A549 (cell line): ENCODE measurements at regions not wholly inside any gene's neighbourhood (a gene's known extent, or its start where the extent isn't known, plus 50 kb on each side); places are given as distances from the start of the nearest gene placed in this dataset.

Experiments
- ATAC-seq, 2 experiments: fragments of 200-7000 bp in 1 of 2; fragments of >200 bp in 1 of 2; cut with Nextera tagmentation in 1 of 2; cut with Tn5 transposase in 1 of 2; 3 replicates each; pipeline versions ENCODE4 v1.8.0 to v1.9.1; 2018 to 2020; ENCODE audit warnings: mild to moderate bottlenecking in 1 of 2, moderate library complexity in 1 of 2
- CTCF ChIA-PET: fragments of 300-600 bp; sonication (Branson Sonifier 250); formaldehyde crosslinking; extraction: SDS; loops from one replicate; lab custom pipeline; 2021; ENCODE audit warnings: antibody characterized with exemption, inconsistent platforms; lab: Yijun Ruan, JAX
- POLR2A ChIA-PET: fragments of 350-600 bp; formaldehyde crosslinking; extraction: SDS; loops from one replicate; lab custom pipeline; 2021; ENCODE audit warnings: antibody characterized with exemption, inconsistent platforms; lab: Yijun Ruan, JAX
- DNase-seq, 2 experiments: peaks; one replicate each; pipeline versions ENCODE4 v3.0.0 to v3.0.0-alpha.2; 2011 to 2016; ENCODE audit warnings: low read depth in 1 of 2, low spot score in 1 of 2
- FAIRE-seq: peaks from 2 replicates; lab custom pipeline; 2011; peaks lifted over from hg19 to GRCh38; lab: Jason Lieb, UNC
- H3K27ac ChIP-seq, 2 experiments: fragments of >200 bp; sonication (Bioruptor Twin); formaldehyde crosslinking; 3 replicates each; pipeline ENCODE4 v1.5.1; 2016 to 2017
- H3K4me1 ChIP-seq: fragments of >200 bp; sonication (Bioruptor Twin); formaldehyde crosslinking; 3 replicates; pipeline ENCODE4 v1.6.1; 2016
- H3K4me2 ChIP-seq: fragments of >200 bp; sonication (Bioruptor Twin); formaldehyde crosslinking; 3 replicates; pipeline ENCODE4 v1.6.1; 2016
- H3K4me3 ChIP-seq: fragments of >200 bp; sonication (Bioruptor Twin); formaldehyde crosslinking; 3 replicates; pipeline ENCODE4 v1.5.1; 2016
- H3K9me3 ChIP-seq: fragments of >200 bp; sonication (Bioruptor Twin); formaldehyde crosslinking; 3 replicates; pipeline ENCODE4 v1.6.1; 2016
- BHLHE40 ChIP-seq: IDR thresholded peaks from 2 replicates; pipeline ENCODE4 v1.6.1; 2012; ENCODE audit warnings: low read depth, low read length, inconsistent platforms
- CBX8 ChIP-seq: fragments of 200-600 bp; sonication (generic); IDR thresholded peaks from 2 replicates; pipeline ENCODE4 v1.6.1; 2016
- CEBPB ChIP-seq, 2 experiments: fragments of >200 bp in 1 of 2; sonication (Bioruptor Twin) in 1 of 2; formaldehyde crosslinking in 1 of 2; IDR thresholded peaks; 2 replicates each; pipeline ENCODE4 v1.6.1; 2012 to 2016
- CHD4 ChIP-seq: fragments of 200-600 bp; sonication (generic); IDR thresholded peaks from 2 replicates; pipeline ENCODE4 v1.6.1; 2016; ENCODE audit warnings: antibody characterized with exemption, mild to moderate bottlenecking, borderline replicate concordance
- EHMT2 ChIP-seq: fragments of 200-600 bp; sonication (generic); IDR thresholded peaks from 2 replicates; pipeline ENCODE4 v1.6.1; 2016; ENCODE audit warnings: antibody characterized with exemption, low read depth, mild to moderate bottlenecking, moderate library complexity
- EP300 ChIP-seq, 2 experiments: fragments of >200 bp; sonication (Bioruptor Twin); formaldehyde crosslinking; IDR thresholded peaks; 2 replicates in 1 of 2; 3 replicates in 1 of 2; pipeline ENCODE4 v1.6.1; 2016 to 2017
- ESRRA ChIP-seq: fragments of 150-350 bp; IDR thresholded peaks from 2 replicates; pipeline ENCODE4 v1.6.1; 2014; ENCODE audit warnings: mild to moderate bottlenecking, low read length, borderline replicate concordance
- FOSB ChIP-seq: fragments of 250-450 bp; sonication (Bioruptor Pico); IDR thresholded peaks from 2 replicates; pipeline ENCODE4 v1.5.0; 2020; ENCODE audit warnings: mild to moderate bottlenecking, moderate library complexity
- FOXS1 ChIP-seq: fragments of 250-450 bp; sonication (Bioruptor Pico); IDR thresholded peaks from 2 replicates; pipeline ENCODE4 v1.5.0; 2020; ENCODE audit warnings: mild to moderate bottlenecking, moderate library complexity
- GATA3 ChIP-seq: IDR thresholded peaks from 2 replicates; pipeline ENCODE4 v1.6.1; 2012; ENCODE audit warnings: borderline replicate concordance
- HEYL ChIP-seq: fragments of 250-450 bp; sonication (Bioruptor Pico); IDR thresholded peaks from 2 replicates; pipeline ENCODE4 v1.8.0; 2021; ENCODE audit warnings: mild to moderate bottlenecking, moderate library complexity
- JUN ChIP-seq, 2 experiments: fragments of >200 bp; sonication (Bioruptor Twin); formaldehyde crosslinking; IDR thresholded peaks; 2 replicates in 1 of 2; 3 replicates in 1 of 2; pipeline ENCODE4 v1.6.1; 2016 to 2017
- JUNB ChIP-seq: fragments of >200 bp; sonication (Bioruptor Twin); formaldehyde crosslinking; IDR thresholded peaks from 2 replicates; pipeline ENCODE4 v1.6.1; 2016
- KDM1A ChIP-seq: fragments of 200-600 bp; sonication (generic); IDR thresholded peaks from 2 replicates; pipeline ENCODE4 v1.6.1; 2016; ENCODE audit warnings: low read depth, mild to moderate bottlenecking
- KDM5A ChIP-seq: fragments of 200-600 bp; sonication (generic); IDR thresholded peaks from 2 replicates; pipeline ENCODE4 v1.6.1; 2016; ENCODE audit warnings: antibody characterized with exemption, mild to moderate bottlenecking
- NPAS2 ChIP-seq: fragments of 250-450 bp; sonication (Bioruptor Pico); IDR thresholded peaks from 2 replicates; pipeline ENCODE4 v1.8.0; 2022; ENCODE audit warnings: mild to moderate bottlenecking, moderate library complexity, borderline replicate concordance
- NR3C1 ChIP-seq: fragments of >200 bp; sonication (Bioruptor Twin); formaldehyde crosslinking; IDR thresholded peaks from 3 replicates; pipeline ENCODE4 v1.6.1; 2017
- POLR2A ChIP-seq: IDR thresholded peaks from 2 replicates; pipeline ENCODE4 v1.6.1; 2012; ENCODE audit warnings: mild to moderate bottlenecking, low read length
- POLR2AphosphoS2 ChIP-seq: conservative IDR thresholded peaks from 2 replicates; pipeline ENCODE4 v1.6.1; 2012; ENCODE audit warnings: low read length, improper control_type of control experiment, inconsistent platforms
- RAD21 ChIP-seq, 2 experiments: fragments of >200 bp in 1 of 2; sonication (Bioruptor Twin) in 1 of 2; formaldehyde crosslinking in 1 of 2; IDR thresholded peaks in 1 of 2; conservative IDR thresholded peaks in 1 of 2; 2 replicates in 1 of 2; 3 replicates in 1 of 2; pipeline ENCODE4 v1.6.1; 2012 to 2018; ENCODE audit warnings: inconsistent platforms in 1 of 2
- RARB ChIP-seq: fragments of 250-450 bp; sonication (Bioruptor Pico); IDR thresholded peaks from 2 replicates; pipeline ENCODE4 v1.8.0; 2021; ENCODE audit warnings: mild to moderate bottlenecking, moderate library complexity
- RCOR1 ChIP-seq: fragments of 150-350 bp; IDR thresholded peaks from 2 replicates; pipeline ENCODE4 v1.6.1; 2014; ENCODE audit warnings: antibody characterized with exemption, low read length, low read depth
- RFX5 ChIP-seq: fragments of 450-650 bp; IDR thresholded peaks from 2 replicates; pipeline ENCODE4 v1.7.1; 2014; ENCODE audit warnings: antibody characterized with exemption, mild to moderate bottlenecking, moderate library complexity
- RNF2 ChIP-seq: fragments of 200-600 bp; sonication (generic); IDR thresholded peaks from 2 replicates; pipeline ENCODE4 v1.6.1; 2016; ENCODE audit warnings: low read depth, mild to moderate bottlenecking, antibody characterized with exemption, moderate library complexity, borderline replicate concordance
- SREBF2 ChIP-seq: fragments of 450-650 bp; IDR thresholded peaks from 2 replicates; pipeline ENCODE4 v1.6.1; 2014; ENCODE audit warnings: mild to moderate bottlenecking, moderate library complexity
- TP53 ChIP-seq: fragments of 250-450 bp; sonication (Bioruptor Pico); IDR thresholded peaks from 2 replicates; pipeline ENCODE4 v1.5.0; 2021; ENCODE audit warnings: mild to moderate bottlenecking, moderate library complexity
- ZC3H11A ChIP-seq: fragments of 450-650 bp; IDR thresholded peaks from 2 replicates; pipeline ENCODE4 v1.6.1; 2014; ENCODE audit warnings: antibody characterized with exemption, mild to moderate bottlenecking
- ZNF302 ChIP-seq: fragments of 250-450 bp; sonication (Bioruptor Pico); IDR thresholded peaks from 2 replicates; pipeline ENCODE4 v1.9.0; 2021; ENCODE audit warnings: inconsistent platforms, mild to moderate bottlenecking, moderate library complexity
- ZSCAN20 ChIP-seq: fragments of 250-450 bp; sonication (Bioruptor Pico); IDR thresholded peaks from 2 replicates; pipeline ENCODE4 v1.8.0; 2022; ENCODE audit warnings: mild to moderate bottlenecking, moderate library complexity
- WGBS: methylation state at CpG from one replicate; pipeline ENCODE4 v1.1.6; 2017; ENCODE audit errors: missing lambda C conversion rate; 5-methylcytosine and 5-hydroxymethylcytosine counted together
- TF ChIP-seq, protein P1 (sequence below): fragments of >200 bp; sonication (Bioruptor Twin); formaldehyde crosslinking; IDR thresholded peaks from 3 replicates; pipeline ENCODE4 v1.5.1; 2016
- TF ChIP-seq, protein P2 (sequence below): IDR thresholded peaks from 2 replicates; pipeline ENCODE4 v1.6.1; 2012; ENCODE audit warnings: low read depth, borderline replicate concordance
- TF ChIP-seq, protein P3 (sequence below): fragments of >200 bp; sonication (Bioruptor Twin); formaldehyde crosslinking; IDR thresholded peaks from 3 replicates; pipeline ENCODE4 v1.6.1; 2016

DNA sequence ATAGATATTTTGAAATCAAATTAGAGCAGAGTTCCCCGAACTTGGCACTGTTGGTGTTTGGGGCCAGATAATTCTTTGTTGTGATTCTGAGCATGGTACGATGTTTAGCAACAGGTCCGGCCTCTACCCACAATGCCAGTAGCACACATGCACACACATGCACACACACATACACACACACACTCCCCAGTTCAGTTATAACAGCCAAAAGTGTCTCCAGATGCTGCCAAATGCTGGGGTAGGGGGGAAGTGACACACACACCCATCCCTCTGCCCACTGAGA, 96.8 kb upstream of the PSMD7 start:
- no peaks in the 10 kb centered on the region for H3K9me3 ChIP-seq
- no peak for FAIRE-seq
- no peaks in the 10 kb centered on the region for H3K4me1 ChIP-seq
- DNase-seq, result no peak
- 47% methylated on average over 3 of the region's 3 CpGs for WGBS
- TF ChIP-seq SREBF2, result no peak
- no peak for TF ChIP-seq EP300 (IDR thresholded peaks at IDR 0.05)
- TF ChIP-seq POLR2A, result no peak
- TF ChIP-seq RCOR1, result no peak
- no peak for TF ChIP-seq JUNB
- no peak overlapping the region for H3K4me2 ChIP-seq
- H3K4me3 ChIP-seq, result no peak overlapping the region
- ATAC-seq, result no peak
- H3K27ac ChIP-seq, result no peak overlapping the region
- CTCF ChIA-PET, result no interaction called here
- POLR2A ChIA-PET, result no interaction called here

DNA sequence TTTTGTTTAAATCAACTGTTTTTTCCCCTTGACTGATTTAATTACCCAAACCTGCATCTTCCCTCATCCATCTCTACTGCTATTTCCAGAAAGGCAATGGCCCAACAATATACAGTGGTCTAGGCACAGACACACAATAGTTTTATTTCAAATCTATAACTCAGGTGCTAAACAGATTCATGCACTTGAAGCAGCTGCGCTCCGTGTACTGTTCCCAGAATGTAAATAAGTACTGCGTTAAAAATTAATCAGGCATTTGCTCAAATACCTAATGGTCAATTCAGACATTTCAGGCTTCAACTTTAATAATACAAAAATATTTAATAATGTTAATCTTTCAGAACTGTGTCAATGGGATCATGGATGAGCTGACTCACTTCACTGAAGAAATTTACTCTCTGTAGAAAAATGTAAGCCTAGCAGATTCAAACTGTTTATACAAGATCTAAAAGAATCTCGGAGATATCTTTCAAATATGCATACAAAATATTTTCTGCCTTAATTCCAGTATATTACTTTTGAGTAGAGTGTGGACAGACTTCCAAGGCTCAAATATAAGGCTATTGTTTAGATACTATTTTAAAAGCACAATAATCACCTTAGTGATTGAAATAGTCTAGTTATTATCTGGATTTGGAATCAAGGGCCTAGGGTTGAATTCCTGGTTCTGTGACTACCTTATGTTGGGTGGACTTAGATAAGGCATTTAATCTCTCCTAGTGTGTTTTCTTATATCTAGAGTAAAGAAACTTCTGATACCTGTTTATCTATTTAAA, 97.4 kb upstream of the PSMD7 start:
- ChIA-PET CTCF (no interaction called here), POLR2A (no interaction called here)
- Histone ChIP-seq H3K9me3 (no peaks in the 10 kb centered on the region), H3K27ac (no peak overlapping the region), H3K4me3 (no peak overlapping the region), H3K4me2 (no peak overlapping the region), H3K4me1 (no peaks in the 10 kb centered on the region)
- TF ChIP-seq JUN (IDR thresholded peaks at IDR 0.05) (no peak), FOXS1 (no peak), CHD4 (no peak), RNF2 (no peak), RFX5 (no peak), KDM5A (no peak), BHLHE40 (no peak), ZSCAN20 (CRISPR knock-in tag) (no peak), RARB (CRISPR knock-in tag) (no peak), POLR2AphosphoS2 (no peak), RAD21 (conservative IDR thresholded peaks at IDR 0.05 in 1 of 2, IDR thresholded peaks at IDR 0.05 in 1 of 2) (no peak)
- TF ChIP-seq, protein P1, sequence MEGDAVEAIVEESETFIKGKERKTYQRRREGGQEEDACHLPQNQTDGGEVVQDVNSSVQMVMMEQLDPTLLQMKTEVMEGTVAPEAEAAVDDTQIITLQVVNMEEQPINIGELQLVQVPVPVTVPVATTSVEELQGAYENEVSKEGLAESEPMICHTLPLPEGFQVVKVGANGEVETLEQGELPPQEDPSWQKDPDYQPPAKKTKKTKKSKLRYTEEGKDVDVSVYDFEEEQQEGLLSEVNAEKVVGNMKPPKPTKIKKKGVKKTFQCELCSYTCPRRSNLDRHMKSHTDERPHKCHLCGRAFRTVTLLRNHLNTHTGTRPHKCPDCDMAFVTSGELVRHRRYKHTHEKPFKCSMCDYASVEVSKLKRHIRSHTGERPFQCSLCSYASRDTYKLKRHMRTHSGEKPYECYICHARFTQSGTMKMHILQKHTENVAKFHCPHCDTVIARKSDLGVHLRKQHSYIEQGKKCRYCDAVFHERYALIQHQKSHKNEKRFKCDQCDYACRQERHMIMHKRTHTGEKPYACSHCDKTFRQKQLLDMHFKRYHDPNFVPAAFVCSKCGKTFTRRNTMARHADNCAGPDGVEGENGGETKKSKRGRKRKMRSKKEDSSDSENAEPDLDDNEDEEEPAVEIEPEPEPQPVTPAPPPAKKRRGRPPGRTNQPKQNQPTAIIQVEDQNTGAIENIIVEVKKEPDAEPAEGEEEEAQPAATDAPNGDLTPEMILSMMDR, result no peak
- TF ChIP-seq, protein P2, sequence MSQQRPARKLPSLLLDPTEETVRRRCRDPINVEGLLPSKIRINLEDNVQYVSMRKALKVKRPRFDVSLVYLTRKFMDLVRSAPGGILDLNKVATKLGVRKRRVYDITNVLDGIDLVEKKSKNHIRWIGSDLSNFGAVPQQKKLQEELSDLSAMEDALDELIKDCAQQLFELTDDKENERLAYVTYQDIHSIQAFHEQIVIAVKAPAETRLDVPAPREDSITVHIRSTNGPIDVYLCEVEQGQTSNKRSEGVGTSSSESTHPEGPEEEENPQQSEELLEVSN, result no peak
- no peak for ATAC-seq
- FAIRE-seq, result no peak
- no peak for DNase-seq
- 22% methylated on average over 4 of the region's 4 CpGs for WGBS

DNA sequence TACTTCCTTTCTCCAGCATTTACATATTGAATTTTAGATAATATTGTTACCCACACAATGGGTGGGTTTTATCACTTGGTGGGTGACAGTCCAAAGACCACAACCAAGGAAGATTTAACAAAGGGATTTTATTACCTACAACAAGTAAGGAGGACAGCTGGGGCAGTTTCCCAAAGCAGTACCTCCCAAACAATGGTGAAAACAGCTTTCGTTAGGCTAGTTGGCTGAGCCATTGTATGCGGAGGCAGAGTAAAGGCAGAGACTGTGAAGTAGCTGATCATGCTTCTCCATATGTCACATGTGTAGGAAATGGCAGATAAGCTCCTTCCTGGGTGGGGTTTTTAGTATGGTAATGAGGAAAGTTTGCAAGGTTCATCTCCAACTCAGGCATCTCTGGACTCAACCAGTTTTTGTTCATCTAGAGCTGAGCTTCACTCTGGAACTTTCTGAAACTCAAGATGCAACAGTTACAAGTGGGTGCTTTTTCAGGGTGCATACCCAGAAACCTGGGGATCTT, 104.3 kb upstream of the PSMD7 start:
- no peak for FAIRE-seq

More for the DNA sequence above, 104.3 kb upstream of the PSMD7 start:
- ChIA-PET POLR2A (no interaction called here), CTCF (no interaction called here)
- H3K27ac ChIP-seq, result no peak overlapping the region
- no peak overlapping the region for H3K4me2 ChIP-seq
- TF ChIP-seq ZC3H11A (no peak), NPAS2 (CRISPR knock-in tag) (no peak), TP53 (no peak), ESRRA (no peak), HEYL (CRISPR knock-in tag) (no peak), CHD4 (no peak), FOSB (no peak), NR3C1 (no peak), POLR2A (no peak), GATA3 (no peak), RNF2 (no peak), EHMT2 (no peak), KDM1A (no peak), ZNF302 (CRISPR knock-in tag) (no peak), CEBPB (IDR thresholded peaks at IDR 0.05) (no peak), CBX8 (no peak)
- TF ChIP-seq, protein P3, sequence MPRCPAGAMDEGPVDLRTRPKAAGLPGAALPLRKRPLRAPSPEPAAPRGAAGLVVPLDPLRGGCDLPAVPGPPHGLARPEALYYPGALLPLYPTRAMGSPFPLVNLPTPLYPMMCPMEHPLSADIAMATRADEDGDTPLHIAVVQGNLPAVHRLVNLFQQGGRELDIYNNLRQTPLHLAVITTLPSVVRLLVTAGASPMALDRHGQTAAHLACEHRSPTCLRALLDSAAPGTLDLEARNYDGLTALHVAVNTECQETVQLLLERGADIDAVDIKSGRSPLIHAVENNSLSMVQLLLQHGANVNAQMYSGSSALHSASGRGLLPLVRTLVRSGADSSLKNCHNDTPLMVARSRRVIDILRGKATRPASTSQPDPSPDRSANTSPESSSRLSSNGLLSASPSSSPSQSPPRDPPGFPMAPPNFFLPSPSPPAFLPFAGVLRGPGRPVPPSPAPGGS, result no peak
- TF ChIP-seq, protein P2, result no peak
- WGBS, result 21% methylated on average over 2 of the region's 2 CpGs
- H3K9me3 ChIP-seq, result no peaks in the 10 kb centered on the region
- H3K4me3 ChIP-seq, result no peak overlapping the region
- DNase-seq (no peak), ATAC-seq (no peak)
- H3K4me1 ChIP-seq, result no peaks in the 10 kb centered on the region
